Lower leg skin (tissue), 3 donors: ENCODE measurements at regions not wholly inside any gene's neighbourhood (a gene's known extent, or its start where the extent isn't known, plus 50 kb on each side); places are given as distances from the start of the nearest gene placed in this dataset.

ENCODE experiments used
- POLR2A ChIP-seq, 2 donors: fragments of 450-650 bp; IDR thresholded peaks; one replicate each; pipeline ENCODE4 v1.6.1; 2016 to 2017; ENCODE audit warnings: antibody characterized with exemption in 2 of 2, mild to moderate bottlenecking in 1 of 2, moderate library complexity in 1 of 2
- TF ChIP-seq, protein P1 (sequence below), 3 donors: fragments of 450-650 bp; IDR thresholded peaks; one replicate each; pipeline ENCODE4 v1.5.1; 2016; ENCODE audit warnings: antibody characterized with exemption in 3 of 3, mild to moderate bottlenecking in 3 of 3, moderate library complexity in 2 of 3

DNA sequence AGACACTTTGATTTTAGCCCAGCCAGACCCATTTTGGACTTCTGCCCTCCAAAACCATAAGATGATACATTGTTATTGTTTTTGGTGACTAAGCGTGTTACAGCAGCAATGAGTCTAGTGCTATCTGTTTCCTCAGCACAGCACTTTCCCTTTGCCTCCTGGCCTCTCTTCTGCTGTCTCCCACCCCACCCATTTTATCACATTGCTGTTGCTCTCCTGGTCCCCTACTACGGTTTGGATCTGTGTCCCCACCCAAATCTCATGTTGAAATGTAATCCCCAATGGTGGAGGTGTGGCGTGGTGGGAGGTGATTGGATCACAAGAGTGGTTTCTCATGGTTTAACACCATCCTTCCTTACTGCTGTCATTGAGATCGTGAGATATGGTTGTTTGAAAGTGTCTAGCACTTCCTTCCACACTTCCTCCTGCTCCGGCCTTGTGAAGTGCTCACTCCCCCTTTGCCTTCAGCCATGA lies 59.8 kb upstream of the CD82 start:
- TF ChIP-seq, protein P1, sequence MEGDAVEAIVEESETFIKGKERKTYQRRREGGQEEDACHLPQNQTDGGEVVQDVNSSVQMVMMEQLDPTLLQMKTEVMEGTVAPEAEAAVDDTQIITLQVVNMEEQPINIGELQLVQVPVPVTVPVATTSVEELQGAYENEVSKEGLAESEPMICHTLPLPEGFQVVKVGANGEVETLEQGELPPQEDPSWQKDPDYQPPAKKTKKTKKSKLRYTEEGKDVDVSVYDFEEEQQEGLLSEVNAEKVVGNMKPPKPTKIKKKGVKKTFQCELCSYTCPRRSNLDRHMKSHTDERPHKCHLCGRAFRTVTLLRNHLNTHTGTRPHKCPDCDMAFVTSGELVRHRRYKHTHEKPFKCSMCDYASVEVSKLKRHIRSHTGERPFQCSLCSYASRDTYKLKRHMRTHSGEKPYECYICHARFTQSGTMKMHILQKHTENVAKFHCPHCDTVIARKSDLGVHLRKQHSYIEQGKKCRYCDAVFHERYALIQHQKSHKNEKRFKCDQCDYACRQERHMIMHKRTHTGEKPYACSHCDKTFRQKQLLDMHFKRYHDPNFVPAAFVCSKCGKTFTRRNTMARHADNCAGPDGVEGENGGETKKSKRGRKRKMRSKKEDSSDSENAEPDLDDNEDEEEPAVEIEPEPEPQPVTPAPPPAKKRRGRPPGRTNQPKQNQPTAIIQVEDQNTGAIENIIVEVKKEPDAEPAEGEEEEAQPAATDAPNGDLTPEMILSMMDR (IDR thresholded peaks at IDR 0.05), result no peak
- no peak for TF ChIP-seq POLR2A (IDR thresholded peaks at IDR 0.05)
